ENCODE measurements at regions not wholly inside any gene's neighbourhood (a gene's known extent, or its start where the extent isn't known, plus 50 kb on each side); places are given as distances from the start of the nearest gene placed in this dataset.

- TF ChIP-seq, protein P1, sequence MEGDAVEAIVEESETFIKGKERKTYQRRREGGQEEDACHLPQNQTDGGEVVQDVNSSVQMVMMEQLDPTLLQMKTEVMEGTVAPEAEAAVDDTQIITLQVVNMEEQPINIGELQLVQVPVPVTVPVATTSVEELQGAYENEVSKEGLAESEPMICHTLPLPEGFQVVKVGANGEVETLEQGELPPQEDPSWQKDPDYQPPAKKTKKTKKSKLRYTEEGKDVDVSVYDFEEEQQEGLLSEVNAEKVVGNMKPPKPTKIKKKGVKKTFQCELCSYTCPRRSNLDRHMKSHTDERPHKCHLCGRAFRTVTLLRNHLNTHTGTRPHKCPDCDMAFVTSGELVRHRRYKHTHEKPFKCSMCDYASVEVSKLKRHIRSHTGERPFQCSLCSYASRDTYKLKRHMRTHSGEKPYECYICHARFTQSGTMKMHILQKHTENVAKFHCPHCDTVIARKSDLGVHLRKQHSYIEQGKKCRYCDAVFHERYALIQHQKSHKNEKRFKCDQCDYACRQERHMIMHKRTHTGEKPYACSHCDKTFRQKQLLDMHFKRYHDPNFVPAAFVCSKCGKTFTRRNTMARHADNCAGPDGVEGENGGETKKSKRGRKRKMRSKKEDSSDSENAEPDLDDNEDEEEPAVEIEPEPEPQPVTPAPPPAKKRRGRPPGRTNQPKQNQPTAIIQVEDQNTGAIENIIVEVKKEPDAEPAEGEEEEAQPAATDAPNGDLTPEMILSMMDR (IDR thresholded peaks at IDR 0.05), result no peak
- TF ChIP-seq POLR2AphosphoS5 (IDR thresholded peaks at IDR 0.05), result no peak
- TF ChIP-seq POLR2A (IDR thresholded peaks at IDR 0.05), result no peak
Measured at GRCh38 chr5:99045871-99046270, 117.1 kb upstream of the CHD1 start.
